SIG-M5 treated with dmso at 0.1 percent for 504 hours (cell line): ENCODE measurements at regions not wholly inside any gene's neighbourhood (a gene's known extent, or its start where the extent isn't known, plus 50 kb on each side); places are given as distances from the start of the nearest gene placed in this dataset.
"Not testable (repeated sequence)": the region's sequence is repeated elsewhere in the genome, so short reads cannot be mapped to it uniquely, and the experiment has no call there.

Experiments used
- DNase-seq: peaks from one replicate; lab custom pipeline; 2025; ENCODE audit not compliant: unreplicated experiment; lab: John Stamatoyannopoulos, UW

- DNase-seq: no peak
These were observed 669.3 kb upstream of the GJE1 start for GRCh38 chr6:141463237-141463977.

GRCh38 chr6:141460743-141461484 is 671.8 kb upstream of the GJE1 start:
- no peak for DNase-seq

GRCh38 chr6:141460245-141460644 is 672.5 kb upstream of the GJE1 start:
- not testable (repeated sequence) for DNase-seq

GRCh38 chr6:141457984-141458383 is 674.7 kb upstream of the GJE1 start:
- not testable (repeated sequence) for DNase-seq

- no peak for DNase-seq
These were observed 680.4 kb upstream of the GJE1 start for GRCh38 chr6:141452354-141452686.

GRCh38 chr6:141451511-141452353 is 681.0 kb upstream of the GJE1 start:
- DNase-seq: no peak

GRCh38 chr6:141451181-141451510 is 681.6 kb upstream of the GJE1 start:
- no peak for DNase-seq

- DNase-seq: no peak
These were observed 686.6 kb upstream of the GJE1 start for GRCh38 chr6:141445928-141446628.

- DNase-seq: no peak
These were observed 688.9 kb upstream of the GJE1 start for GRCh38 chr6:141443668-141444289.

- DNase-seq: no peak
These were observed 689.7 kb upstream of the GJE1 start for GRCh38 chr6:141443032-141443431.

- no peak for DNase-seq
These were observed 693.2 kb upstream of the GJE1 start for GRCh38 chr6:141439513-141439912.

- DNase-seq: no peak
These were observed 695.0 kb upstream of the GJE1 start for GRCh38 chr6:141437685-141438084.

GRCh38 chr6:141437011-141437410 is 695.7 kb upstream of the GJE1 start:
- DNase-seq: no peak

GRCh38 chr6:141426400-141426980 is 706.2 kb upstream of the GJE1 start:
- DNase-seq: no peak

GRCh38 chr6:141421378-141421777 is 711.3 kb upstream of the GJE1 start:
- no peak for DNase-seq

GRCh38 chr6:141418076-141418475 is 714.6 kb upstream of the GJE1 start:
- DNase-seq: no peak

GRCh38 chr6:141415896-141416295 is 716.8 kb upstream of the GJE1 start:
- no peak for DNase-seq

GRCh38 chr6:141413196-141413595 is 719.5 kb upstream of the GJE1 start:
- no peak for DNase-seq

GRCh38 chr6:141406761-141407160 is 726.0 kb upstream of the GJE1 start:
- no peak for DNase-seq

- DNase-seq: peak; percentile 1
These were observed 728.9 kb upstream of the GJE1 start for GRCh38 chr6:141403827-141404226.
